ENCODE measurements at regions not wholly inside any gene's neighbourhood (a gene's known extent, or its start where the extent isn't known, plus 50 kb on each side); places are given as distances from the start of the nearest gene placed in this dataset.

DNA sequence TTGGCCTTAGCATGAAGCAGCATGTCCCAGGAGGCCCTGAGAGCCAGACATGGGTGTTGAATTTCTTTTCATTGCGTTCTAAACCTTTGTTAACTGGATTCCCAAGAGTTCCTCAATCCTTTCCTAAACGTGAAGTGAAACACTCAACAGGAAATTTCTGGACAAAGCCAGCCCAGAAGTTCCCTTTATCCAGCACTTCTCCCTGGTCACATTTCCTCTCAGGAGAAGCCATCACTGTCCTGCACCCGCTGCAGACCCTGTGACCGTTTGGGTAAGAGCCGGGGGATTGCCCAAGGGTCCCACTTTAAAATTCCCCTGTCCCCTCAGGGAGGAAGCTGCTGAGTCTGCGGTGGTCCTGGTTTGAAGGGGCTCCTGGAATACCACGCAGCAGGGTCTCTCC, 88.0 kb upstream of the ZPBP start:
- H3K27ac Mint-ChIP-seq, result no peak overlapping the region
- no peaks in the 10 kb centered on the region for H3K36me3 Mint-ChIP-seq
- H3K36me3 ChIP-seq (ENCODE audit: control insufficient read depth in 2 of 3, insufficient read depth in 3 of 3, low read length in 3 of 3), result no peaks in the 10 kb centered on the region
- ATAC-seq (no peak), DNase-seq (no peak)
- CTCF ChIA-PET, result no interaction called here
- no peaks in the 10 kb centered on the region for H3K27me3 ChIP-seq (ENCODE audit: control insufficient read depth in 2 of 2, insufficient read depth in 2 of 2, low read length in 2 of 2)
- no peak overlapping the region for H3K4me3 Mint-ChIP-seq
- peaks cover 0 to 21% (median 0%) of the 10 kb centered on the region in 5 donors for H3K27me3 Mint-ChIP-seq
- peaks cover 0 to 4% (median 0%) of the 10 kb centered on the region in 7 donors for H3K4me1 Mint-ChIP-seq
- intact Hi-C loops (cut with micrococcal nuclease), result no loop called here
- POLR2A ChIA-PET, result no interaction called here
- no peaks in the 10 kb centered on the region for H3K9me3 Mint-ChIP-seq
- no peak overlapping the region for H3K4me3 ChIP-seq (ENCODE audit: low read length)
- no peaks in the 10 kb centered on the region for H3K4me1 ChIP-seq (ENCODE audit: control insufficient read depth in 2 of 2, insufficient read depth in 2 of 2, low read length in 2 of 2)
- H3K27ac ChIP-seq (ENCODE audit: low read depth, low read length), result no peak overlapping the region
- H3K9me3 ChIP-seq (ENCODE audit: control insufficient read depth in 2 of 3, low read length in 3 of 3), result no peaks in the 10 kb centered on the region

DNA sequence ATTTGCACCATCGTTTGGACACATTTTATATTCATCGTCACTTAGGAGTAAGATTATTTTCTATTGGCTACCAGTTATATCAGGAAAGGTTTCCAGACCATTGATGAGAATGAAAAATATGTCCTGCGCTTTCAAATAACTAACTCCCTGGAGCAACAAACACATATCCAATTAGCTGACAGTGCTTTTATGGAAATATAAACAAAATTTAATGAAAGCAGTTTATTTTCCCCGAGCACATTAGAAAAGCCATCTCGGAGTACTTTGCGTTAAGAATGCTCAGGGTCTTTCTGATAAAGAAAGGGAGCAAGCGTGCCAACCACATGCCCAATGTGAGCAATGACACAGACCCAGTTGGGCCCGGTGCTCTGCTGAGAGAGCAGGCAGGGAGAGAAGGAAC, 85.1 kb upstream of the ZPBP start:
- Histone ChIP-seq H3K4me1 (ENCODE audit: control insufficient read depth in 2 of 2, insufficient read depth in 2 of 2, low read length in 2 of 2) (no peaks in the 10 kb centered on the region), H3K27me3 (ENCODE audit: control insufficient read depth in 2 of 2, insufficient read depth in 2 of 2, low read length in 2 of 2) (no peaks in the 10 kb centered on the region), H3K36me3 (ENCODE audit: control insufficient read depth in 2 of 3, insufficient read depth in 3 of 3, low read length in 3 of 3) (no peaks in the 10 kb centered on the region), H3K9me3 (ENCODE audit: control insufficient read depth in 2 of 3, low read length in 3 of 3) (no peaks in the 10 kb centered on the region), H3K27ac (ENCODE audit: low read depth, low read length) (no peak overlapping the region), H3K4me3 (ENCODE audit: low read length) (no peak overlapping the region)
- Mint-ChIP-seq H3K27ac (no peak overlapping the region), H3K9me3 (no peaks in the 10 kb centered on the region), H3K36me3 (no peaks in the 10 kb centered on the region), H3K4me1 (no peaks in the 10 kb centered on the region), H3K27me3 (peaks cover 0 to 28% (median 0%) of the 10 kb centered on the region in 5 donors), H3K4me3 (no peak overlapping the region)
- intact Hi-C loops (cut with micrococcal nuclease), result no loop called here
- POLR2A ChIA-PET, result no interaction called here
- ATAC-seq (no peak), DNase-seq (no peak)
- CTCF ChIA-PET, result interaction anchor here (1.0 to 1.4 kb wide), 2 partner anchors 31 to 42 kb away, joined by 3 to 4 read pairs; no protein-coding TSS in a partner anchor

- H3K4me1 ChIP-seq (ENCODE audit: control insufficient read depth in 2 of 2, insufficient read depth in 2 of 2, low read length in 2 of 2), result no peaks in the 10 kb centered on the region
- peaks cover 0 to 1% (median 0%) of the 10 kb centered on the region in 7 donors for H3K4me1 Mint-ChIP-seq
- H3K27me3 ChIP-seq (ENCODE audit: control insufficient read depth in 2 of 2, insufficient read depth in 2 of 2, low read length in 2 of 2), result no peaks in the 10 kb centered on the region
- no peaks in the 10 kb centered on the region for H3K36me3 ChIP-seq (ENCODE audit: control insufficient read depth in 2 of 3, insufficient read depth in 3 of 3, low read length in 3 of 3)
- H3K27me3 Mint-ChIP-seq, result peaks cover 0 to 38% (median 0%) of the 10 kb centered on the region in 5 donors
- H3K4me3 ChIP-seq (ENCODE audit: low read length), result no peak overlapping the region
- POLR2A ChIA-PET, result interaction anchor here (1.1 kb wide), 1 partner anchor 10 kb away, joined by 3 read pairs; no protein-coding TSS in a partner anchor
- no peaks in the 10 kb centered on the region for H3K9me3 ChIP-seq (ENCODE audit: control insufficient read depth in 2 of 3, low read length in 3 of 3)
- intact Hi-C loops (cut with micrococcal nuclease), result no loop called here
- CTCF ChIA-PET, result no interaction called here
- no peak overlapping the region for H3K27ac ChIP-seq (ENCODE audit: low read depth, low read length)
- no peak for ATAC-seq
- no peaks in the 10 kb centered on the region for H3K36me3 Mint-ChIP-seq
- H3K9me3 Mint-ChIP-seq, result no peaks in the 10 kb centered on the region
- no peak overlapping the region for H3K4me3 Mint-ChIP-seq
- no peak for DNase-seq
- H3K27ac Mint-ChIP-seq, result no peak overlapping the region
These were observed 81.9 kb upstream of the ZPBP start for GRCh38 chr7:50174948-50175347.

DNA sequence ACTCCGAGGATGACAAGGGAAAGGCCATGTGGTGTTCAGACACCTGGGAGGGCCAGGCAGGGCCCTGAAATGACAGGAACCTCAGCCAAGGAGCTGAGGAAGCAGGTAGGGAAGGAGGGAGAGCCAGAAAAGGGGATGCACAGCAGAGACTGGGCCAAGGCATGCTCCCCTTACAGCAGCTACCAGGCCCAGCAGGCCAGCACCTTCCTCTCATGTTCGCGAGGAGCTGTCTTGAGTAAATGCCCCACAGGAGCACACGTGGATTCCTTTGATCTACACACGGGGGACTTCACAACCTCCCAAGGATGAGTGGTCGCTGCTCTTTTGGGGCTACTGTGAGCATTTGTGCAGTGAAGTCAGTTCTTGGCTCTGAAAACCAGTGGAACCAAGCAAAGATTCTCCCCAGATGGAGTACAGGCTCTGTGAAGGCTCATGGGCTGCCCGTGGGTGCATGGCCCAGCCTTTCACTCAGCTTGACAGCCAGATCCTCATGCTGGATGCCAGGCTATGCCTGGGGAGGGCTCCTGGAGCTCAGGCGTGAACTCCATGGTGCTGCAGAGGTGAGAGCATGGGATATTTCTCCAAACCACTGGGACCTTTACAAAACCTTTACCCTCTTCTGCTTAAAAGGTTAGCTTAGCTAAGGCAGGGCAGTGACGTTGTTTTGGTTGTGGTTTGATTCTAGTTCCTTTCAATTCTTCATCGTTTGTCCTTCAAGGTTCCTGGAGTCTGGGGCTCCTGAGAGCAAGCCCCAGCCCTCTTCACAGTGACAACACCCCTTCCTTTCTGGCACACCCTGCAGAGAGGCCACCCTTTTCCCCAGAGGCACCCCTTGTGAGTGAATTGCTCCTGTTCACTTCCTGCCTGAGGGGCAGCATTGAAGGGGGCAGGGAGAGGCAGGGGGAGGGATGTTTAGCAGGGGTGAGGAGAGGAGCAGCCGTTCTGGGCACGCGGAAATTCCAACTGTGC, 74.2 kb upstream of the ZPBP start:
- DNase-seq (peak in 7 of 9 donors; percentile 39 to 59 (median 52)), ATAC-seq (peak; percentile 79)
- peak overlapping the region; percentile 76 to 92 (median 86) for H3K27ac Mint-ChIP-seq
- ChIA-PET POLR2A (interaction anchor here (0.6 to 1.8 kb wide), 4 partner anchors 11 to 225 kb away, joined by 3 to 6 read pairs (median 4); no protein-coding TSS in a partner anchor), CTCF (interaction anchor here (0.5 to 0.6 kb wide), 2 partner anchors 22 to 180 kb away, joined by 3 to 6 read pairs; no protein-coding TSS in a partner anchor)
- Histone ChIP-seq H3K36me3 (ENCODE audit: control insufficient read depth in 2 of 3, insufficient read depth in 3 of 3, low read length in 3 of 3) (no peaks in the 10 kb centered on the region), H3K9me3 (ENCODE audit: control insufficient read depth in 2 of 3, low read length in 3 of 3) (no peaks in the 10 kb centered on the region), H3K27me3 (ENCODE audit: control insufficient read depth in 2 of 2, insufficient read depth in 2 of 2, low read length in 2 of 2) (no peaks in the 10 kb centered on the region), H3K4me1 (ENCODE audit: control insufficient read depth in 2 of 2, insufficient read depth in 2 of 2, low read length in 2 of 2) (peaks cover 34 to 37% of the 10 kb centered on the region in 2 donors), H3K27ac (ENCODE audit: low read depth, low read length) (peak overlapping the region; percentile 38), H3K4me3 (ENCODE audit: low read length) (no peak overlapping the region)
- H3K36me3 Mint-ChIP-seq, result peaks cover 0 to 5% (median 0%) of the 10 kb centered on the region in 5 donors
- H3K4me3 Mint-ChIP-seq, result peak overlapping the region in 6 of 10 donors; percentile 34 to 69 (median 64)
- peaks cover 0 to 2% (median 0%) of the 10 kb centered on the region in 11 donors for H3K9me3 Mint-ChIP-seq
- intact Hi-C loops (cut with micrococcal nuclease), result no loop called here
- H3K27me3 Mint-ChIP-seq, result peaks cover 0 to 5% (median 0%) of the 10 kb centered on the region in 5 donors
- peaks cover 31 to 54% (median 53%) of the 10 kb centered on the region in 7 donors for H3K4me1 Mint-ChIP-seq

DNA sequence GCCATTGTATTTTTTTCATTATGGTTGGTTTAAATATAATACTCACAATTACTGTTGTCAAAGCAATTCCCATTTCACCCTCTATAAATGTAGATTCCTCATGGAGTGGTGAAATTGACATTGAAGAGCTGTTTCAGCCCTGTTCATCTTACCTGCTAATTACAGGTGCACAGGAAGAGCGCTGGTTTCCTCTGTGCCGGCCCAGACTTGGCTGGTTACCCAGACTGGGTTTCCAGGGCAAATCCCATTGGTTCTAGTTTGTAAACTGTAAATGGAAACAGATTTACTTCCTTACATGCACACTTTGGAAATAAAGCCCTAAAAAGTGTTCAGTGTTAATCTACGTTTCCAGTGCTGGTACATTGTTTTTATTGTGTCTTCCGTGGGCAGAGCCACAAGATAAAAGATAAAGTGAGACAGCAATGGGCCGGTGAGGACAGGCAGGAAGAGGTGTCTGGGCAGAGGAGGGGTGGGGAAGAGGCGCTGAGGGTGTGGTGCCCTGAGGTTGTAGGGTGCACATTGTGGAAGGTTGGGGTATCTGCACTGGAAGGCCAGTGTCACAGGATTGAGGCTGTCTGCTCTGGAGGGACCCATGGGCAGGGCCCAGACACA, 71.6 kb upstream of the ZPBP start:
- peaks cover 0 to 5% (median 0%) of the 10 kb centered on the region in 5 donors for H3K36me3 Mint-ChIP-seq

DNA sequence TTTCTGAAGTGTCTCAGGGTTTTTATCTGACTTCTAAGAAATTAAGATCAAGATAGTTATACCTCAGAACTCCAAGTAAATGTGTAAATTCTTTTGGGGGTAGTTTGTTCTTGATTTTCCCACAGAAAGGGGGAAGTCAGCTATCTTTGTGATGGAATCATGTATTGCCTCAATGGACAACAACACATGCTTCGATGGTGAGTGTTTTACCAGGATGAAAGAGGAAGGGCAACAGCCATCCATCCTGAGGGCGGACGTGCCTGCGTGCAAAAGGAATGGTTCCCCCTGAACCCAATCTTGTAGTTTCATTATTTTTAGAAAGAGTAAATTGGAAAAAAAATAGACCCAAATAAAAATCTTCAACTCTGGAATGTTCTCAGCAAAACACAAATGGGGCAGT, 67.2 kb upstream of the ZPBP start:
- peaks cover 30 to 49% (median 39%) of the 10 kb centered on the region in 7 donors for H3K4me1 Mint-ChIP-seq
- ChIA-PET POLR2A (interaction anchor here (1.3 kb wide), 1 partner anchor 13 kb away, joined by 5 read pairs; no protein-coding TSS in a partner anchor), CTCF (interaction anchor here (0.6 kb wide), 1 partner anchor 66 kb away, joined by 3 read pairs; no protein-coding TSS in a partner anchor)
- Histone ChIP-seq H3K4me1 (ENCODE audit: control insufficient read depth in 2 of 2, insufficient read depth in 2 of 2, low read length in 2 of 2) (peaks cover 18 to 33% of the 10 kb centered on the region in 2 donors), H3K27me3 (ENCODE audit: control insufficient read depth in 2 of 2, insufficient read depth in 2 of 2, low read length in 2 of 2) (no peaks in the 10 kb centered on the region), H3K4me3 (ENCODE audit: low read length) (no peak overlapping the region), H3K27ac (ENCODE audit: low read depth, low read length) (no peak overlapping the region), H3K36me3 (ENCODE audit: control insufficient read depth in 2 of 3, insufficient read depth in 3 of 3, low read length in 3 of 3) (no peaks in the 10 kb centered on the region), H3K9me3 (ENCODE audit: control insufficient read depth in 2 of 3, low read length in 3 of 3) (no peaks in the 10 kb centered on the region)
- H3K4me3 Mint-ChIP-seq, result no peak overlapping the region
- H3K27ac Mint-ChIP-seq, result peak overlapping the region in 1 of 9 donors; percentile 62
- peaks cover 0 to 6% (median 0%) of the 10 kb centered on the region in 5 donors for H3K36me3 Mint-ChIP-seq
- H3K9me3 Mint-ChIP-seq, result peaks cover 0 to 2% (median 0%) of the 10 kb centered on the region in 11 donors
- ATAC-seq, result no peak
- no peak for DNase-seq
- intact Hi-C loops (cut with micrococcal nuclease), result no loop called here
- H3K27me3 Mint-ChIP-seq, result peaks cover 0 to 2% (median 0%) of the 10 kb centered on the region in 5 donors

More for the DNA sequence above, 71.6 kb upstream of the ZPBP start:
- peak in 6 of 9 donors; percentile 18 to 41 (median 35) for DNase-seq
- Mint-ChIP-seq H3K9me3 (peaks cover 0 to 2% (median 0%) of the 10 kb centered on the region in 11 donors), H3K4me3 (peak overlapping the region; percentile 31 to 83 (median 73)), H3K4me1 (peaks cover 31 to 61% (median 53%) of the 10 kb centered on the region in 7 donors), H3K27ac (peak overlapping the region; percentile 67 to 92 (median 78)), H3K27me3 (peaks cover 0 to 2% (median 0%) of the 10 kb centered on the region in 5 donors)
- ATAC-seq, result peak; percentile 67
- H3K4me3 ChIP-seq (ENCODE audit: low read length), result peak overlapping the region; percentile 19
- no peaks in the 10 kb centered on the region for H3K9me3 ChIP-seq (ENCODE audit: control insufficient read depth in 2 of 3, low read length in 3 of 3)
- ChIA-PET POLR2A (interaction anchor here (0.9 to 1.3 kb wide), 4 partner anchors 10 to 148 kb away, joined by 3 to 4 read pairs (median 3); no protein-coding TSS in a partner anchor), CTCF (no interaction called here)
- H3K27ac ChIP-seq (ENCODE audit: low read depth, low read length), result no peak overlapping the region
- H3K4me1 ChIP-seq (ENCODE audit: control insufficient read depth in 2 of 2, insufficient read depth in 2 of 2, low read length in 2 of 2), result peaks cover 34 to 37% of the 10 kb centered on the region in 2 donors
- intact Hi-C loops (cut with micrococcal nuclease), result loop anchor here (1.0 to 2.0 kb wide), 3 partner anchors 16 to 40 kb away; no protein-coding TSS in a partner anchor
- no peaks in the 10 kb centered on the region for H3K27me3 ChIP-seq (ENCODE audit: control insufficient read depth in 2 of 2, insufficient read depth in 2 of 2, low read length in 2 of 2)
- H3K36me3 ChIP-seq (ENCODE audit: control insufficient read depth in 2 of 3, insufficient read depth in 3 of 3, low read length in 3 of 3), result no peaks in the 10 kb centered on the region

Measured in naive thymus-derived CD4-positive, alpha-beta T cell (primary cell).